ENCODE measurements at regions not wholly inside any gene's neighbourhood (a gene's known extent, or its start where the extent isn't known, plus 50 kb on each side); places are given as distances from the start of the nearest gene placed in this dataset.

- Mint-ChIP-seq H3K27me3 (no peaks in the 10 kb centered on the region), H3K4me1 (peaks cover 20% of the 10 kb centered on the region), H3K27ac (no peak overlapping the region), H3K9me3 (no peaks in the 10 kb centered on the region), H3K36me3 (ENCODE audit: low read depth) (peaks cover 12% of the 10 kb centered on the region), H3K4me3 (no peak overlapping the region)
- ChIA-PET CTCF (no interaction called here), POLR2A (no interaction called here)
- no peak for DNase-seq
These were observed 130.8 kb downstream of the C9orf152 start for GRCh38 chr9:110076894-110077725.

- Mint-ChIP-seq H3K27me3 (no peaks in the 10 kb centered on the region), H3K4me1 (peaks cover 23% of the 10 kb centered on the region), H3K27ac (no peak overlapping the region), H3K9me3 (no peaks in the 10 kb centered on the region), H3K4me3 (no peak overlapping the region), H3K36me3 (ENCODE audit: low read depth) (peaks cover 15% of the 10 kb centered on the region)
- ChIA-PET POLR2A (no interaction called here), CTCF (interaction anchor here (1.0 kb wide), 1 partner anchor 11 kb away, joined by 4 read pairs; no protein-coding TSS in a partner anchor)
- DNase-seq, result no peak
These were observed 130.0 kb downstream of the C9orf152 start for GRCh38 chr9:110077925-110078324.

GRCh38 chr9:110078604-110079003 lies 129.4 kb downstream of the C9orf152 start:
- Mint-ChIP-seq H3K27ac (no peak overlapping the region), H3K9me3 (no peaks in the 10 kb centered on the region), H3K4me3 (no peak overlapping the region), H3K4me1 (peaks cover 25% of the 10 kb centered on the region), H3K36me3 (ENCODE audit: low read depth) (peaks cover 15% of the 10 kb centered on the region), H3K27me3 (no peaks in the 10 kb centered on the region)
- ChIA-PET POLR2A (no interaction called here), CTCF (interaction anchor here (0.8 to 1.0 kb wide), 2 partner anchors 10 to 175 kb away, joined by 3 to 4 read pairs; no protein-coding TSS in a partner anchor)
- no peak for DNase-seq

DNA sequence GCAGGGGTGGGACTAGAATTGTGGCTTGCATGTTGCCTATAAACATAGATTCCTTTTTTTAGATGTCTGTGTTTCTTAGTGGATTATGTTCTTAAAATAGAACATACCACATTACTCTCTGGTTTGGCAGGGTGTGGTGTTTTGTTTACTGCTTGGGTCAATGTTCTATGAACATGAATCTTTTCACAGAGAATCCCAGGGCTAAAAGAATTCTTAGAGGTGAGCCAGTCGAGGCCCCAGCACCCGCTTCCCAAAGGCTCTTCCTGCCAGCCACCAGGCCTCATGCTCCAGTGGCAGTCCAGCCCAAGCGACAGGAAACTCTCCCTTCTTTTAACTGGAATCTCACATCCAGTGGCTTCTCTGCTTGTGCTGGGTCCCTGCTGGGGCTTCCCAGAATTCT lies 126.6 kb downstream of the C9orf152 start:
- Mint-ChIP-seq H3K4me3 (no peak overlapping the region), H3K4me1 (peaks cover 27% of the 10 kb centered on the region), H3K36me3 (ENCODE audit: low read depth) (peaks cover 8% of the 10 kb centered on the region), H3K27ac (no peak overlapping the region), H3K27me3 (no peaks in the 10 kb centered on the region), H3K9me3 (no peaks in the 10 kb centered on the region)
- CTCF ChIA-PET, result interaction anchor here (0.6 kb wide), 1 partner anchor 959 kb away, joined by 3 read pairs; no protein-coding TSS in a partner anchor
- DNase-seq, result no peak
- POLR2A ChIA-PET, result no interaction called here

GRCh38 chr9:110083866-110084265 lies 124.1 kb downstream of the C9orf152 start:
- H3K4me1 Mint-ChIP-seq, result peaks cover 42% of the 10 kb centered on the region
- H3K36me3 Mint-ChIP-seq (ENCODE audit: low read depth), result peaks cover 10% of the 10 kb centered on the region
- no peak overlapping the region for H3K4me3 Mint-ChIP-seq
- POLR2A ChIA-PET, result interaction anchor here (0.9 kb wide), 1 partner anchor 64 kb away, joined by 3 read pairs; no protein-coding TSS in a partner anchor
- H3K27ac Mint-ChIP-seq, result no peak overlapping the region
- CTCF ChIA-PET, result no interaction called here
- no peaks in the 10 kb centered on the region for H3K27me3 Mint-ChIP-seq
- H3K9me3 Mint-ChIP-seq, result no peaks in the 10 kb centered on the region
- no peak for DNase-seq

DNA sequence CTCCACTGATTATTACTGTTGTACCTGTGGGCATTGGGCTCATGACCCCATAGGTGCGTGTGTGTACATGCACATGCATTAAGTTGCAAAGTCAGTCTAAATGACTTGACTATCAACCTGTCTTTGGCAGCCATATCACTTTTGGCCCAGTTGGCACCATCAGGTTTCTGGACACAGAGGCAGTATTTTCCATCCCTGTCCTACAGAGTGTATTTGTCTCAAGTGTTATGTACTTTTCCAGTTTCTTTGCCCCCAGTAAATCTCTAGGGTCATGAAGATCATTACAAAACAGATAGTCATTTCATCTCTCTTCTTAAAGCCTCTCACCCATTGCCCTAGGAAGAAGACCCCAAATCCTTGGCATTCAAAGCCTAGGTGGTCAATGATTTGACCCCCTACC lies 121.4 kb downstream of the C9orf152 start:
- H3K36me3 Mint-ChIP-seq (ENCODE audit: low read depth), result peaks cover 13% of the 10 kb centered on the region
- H3K4me3 Mint-ChIP-seq, result no peak overlapping the region
- H3K4me1 Mint-ChIP-seq, result peaks cover 33% of the 10 kb centered on the region
- H3K27me3 Mint-ChIP-seq, result no peaks in the 10 kb centered on the region
- POLR2A ChIA-PET, result no interaction called here
- no peak overlapping the region for H3K27ac Mint-ChIP-seq
- no peak for DNase-seq
- CTCF ChIA-PET, result no interaction called here
- no peaks in the 10 kb centered on the region for H3K9me3 Mint-ChIP-seq

DNA sequence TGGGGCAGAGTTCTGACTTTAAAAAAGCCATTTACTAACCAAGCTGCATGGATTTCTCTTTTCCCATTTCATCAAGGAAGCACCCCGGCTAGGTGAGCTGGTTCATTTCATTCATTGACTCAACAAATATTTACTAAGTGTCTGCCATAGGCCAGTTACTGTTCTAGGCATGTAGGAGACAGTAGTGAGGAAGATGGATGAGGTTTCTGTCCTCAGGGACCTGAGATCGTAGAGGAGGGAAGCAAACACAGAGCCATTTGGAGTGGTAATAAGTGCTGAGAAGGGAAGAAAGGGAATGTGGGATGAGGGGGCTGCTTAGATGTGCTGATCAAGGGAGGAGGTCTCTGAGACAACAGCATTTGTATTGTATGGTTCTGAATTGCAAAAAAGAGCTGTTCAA lies 120.4 kb downstream of the C9orf152 start:
- H3K27ac Mint-ChIP-seq, result no peak overlapping the region
- no peak overlapping the region for H3K4me3 Mint-ChIP-seq
- peaks cover 25% of the 10 kb centered on the region for H3K4me1 Mint-ChIP-seq
- no peak for DNase-seq
- H3K36me3 Mint-ChIP-seq (ENCODE audit: low read depth), result peaks cover 6% of the 10 kb centered on the region
- POLR2A ChIA-PET, result interaction anchor here (1.2 kb wide), 1 partner anchor 61 kb away, joined by 4 read pairs; no protein-coding TSS in a partner anchor
- H3K9me3 Mint-ChIP-seq, result no peaks in the 10 kb centered on the region
- CTCF ChIA-PET, result interaction anchor here (0.9 kb wide), 1 partner anchor 18 kb away, joined by 3 read pairs; no protein-coding TSS in a partner anchor
- no peaks in the 10 kb centered on the region for H3K27me3 Mint-ChIP-seq

GRCh38 chr9:110088099-110088498 lies 119.9 kb downstream of the C9orf152 start:
- no peak for DNase-seq
- Mint-ChIP-seq H3K36me3 (ENCODE audit: low read depth) (peaks cover 6% of the 10 kb centered on the region), H3K4me1 (peaks cover 25% of the 10 kb centered on the region), H3K9me3 (no peaks in the 10 kb centered on the region), H3K4me3 (no peak overlapping the region), H3K27me3 (no peaks in the 10 kb centered on the region), H3K27ac (no peak overlapping the region)
- ChIA-PET CTCF (interaction anchor here (0.7 to 1.4 kb wide), 3 partner anchors 10 to 271 kb away, joined by 4 to 6 read pairs (median 5); no protein-coding TSS in a partner anchor), POLR2A (interaction anchor here (1.2 kb wide), 1 partner anchor 60 kb away, joined by 4 read pairs; no protein-coding TSS in a partner anchor)

DNA sequence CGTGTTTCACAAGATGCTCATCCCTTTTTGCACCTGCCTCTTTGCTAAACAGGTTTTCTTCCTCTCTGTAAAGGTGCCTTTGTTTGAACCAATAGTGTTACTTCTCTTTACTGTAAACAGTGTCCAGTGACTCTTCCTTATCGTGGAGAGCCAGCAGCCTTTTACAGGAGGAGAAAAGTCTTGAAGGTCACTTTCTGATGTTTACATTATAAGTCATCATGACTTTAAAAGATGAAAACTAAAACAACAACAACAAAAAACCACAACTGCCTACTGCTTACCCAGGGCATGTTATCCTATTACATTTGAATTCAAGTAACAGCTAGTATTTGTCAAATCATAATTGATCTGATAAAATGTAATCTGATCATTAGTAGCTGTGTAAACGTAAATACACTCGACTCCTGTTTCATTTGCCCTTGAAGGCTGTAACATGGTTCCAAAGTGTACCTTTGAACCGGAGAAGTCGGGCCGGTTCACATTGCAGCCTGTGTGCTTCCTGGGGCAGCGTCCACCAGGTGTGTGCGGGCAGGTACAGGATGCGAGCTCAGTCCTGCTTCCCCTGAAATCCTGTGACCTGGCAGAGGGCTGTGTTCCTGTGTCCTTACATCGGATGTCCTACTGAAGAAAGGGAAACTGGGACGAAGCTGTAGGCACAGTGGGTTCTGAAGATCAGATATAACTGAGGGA lies 118.1 kb downstream of the C9orf152 start:
- H3K9me3 Mint-ChIP-seq, result no peaks in the 10 kb centered on the region
- ChIA-PET CTCF (interaction anchor here (1.5 kb wide), 1 partner anchor 186 kb away, joined by 5 read pairs; no protein-coding TSS in a partner anchor), POLR2A (no interaction called here)
- H3K4me3 Mint-ChIP-seq, result no peak overlapping the region
- peaks cover 6% of the 10 kb centered on the region for H3K36me3 Mint-ChIP-seq (ENCODE audit: low read depth)
- DNase-seq, result no peak
- no peak overlapping the region for H3K27ac Mint-ChIP-seq
- peaks cover 21% of the 10 kb centered on the region for H3K4me1 Mint-ChIP-seq
- no peaks in the 10 kb centered on the region for H3K27me3 Mint-ChIP-seq

DNA sequence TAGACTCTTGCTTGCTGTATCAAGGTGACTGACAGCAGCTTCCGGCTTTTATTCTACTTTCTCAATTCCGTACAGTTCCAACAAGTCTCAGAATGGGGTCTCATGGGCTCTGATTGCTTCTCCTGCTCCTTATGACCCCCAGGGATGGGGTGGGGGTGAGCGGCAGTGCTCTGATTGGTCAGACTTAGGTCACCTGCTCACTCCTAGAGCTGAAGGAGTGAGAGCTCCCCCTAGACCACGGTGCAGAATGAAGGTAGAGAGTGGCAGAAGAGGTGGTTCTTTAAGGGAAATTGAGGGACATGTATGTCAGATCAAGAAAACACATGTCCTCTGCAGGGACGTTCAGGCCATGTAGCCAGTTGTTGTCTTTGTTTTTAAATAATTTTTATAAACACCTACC lies 115.2 kb downstream of the C9orf152 start:
- POLR2A ChIA-PET, result no interaction called here
- Mint-ChIP-seq H3K27ac (no peak overlapping the region), H3K36me3 (ENCODE audit: low read depth) (peaks cover 4% of the 10 kb centered on the region), H3K9me3 (no peaks in the 10 kb centered on the region), H3K27me3 (no peaks in the 10 kb centered on the region), H3K4me3 (no peak overlapping the region), H3K4me1 (peaks cover 10% of the 10 kb centered on the region)
- DNase-seq, result no peak
- CTCF ChIA-PET, result no interaction called here

DNA sequence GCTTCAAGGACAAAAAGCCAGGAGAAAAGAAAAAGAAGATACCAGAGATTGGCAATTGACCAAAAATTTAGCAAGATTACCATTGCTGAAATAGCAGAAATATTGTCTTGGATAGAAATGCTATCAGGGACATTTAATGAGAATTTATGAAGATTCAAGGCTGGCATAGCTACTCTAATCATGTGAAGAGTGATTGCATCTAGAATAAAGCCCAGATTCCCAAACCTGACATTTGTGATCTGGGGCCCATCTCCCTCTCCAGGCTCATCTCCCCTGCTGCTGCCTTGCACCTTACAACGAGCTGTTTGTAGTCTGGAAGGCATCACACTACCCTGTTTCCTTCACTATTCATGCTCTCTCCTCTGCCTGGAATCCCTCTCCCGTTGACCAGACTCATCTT lies 114.5 kb downstream of the C9orf152 start:
- H3K27ac Mint-ChIP-seq, result no peak overlapping the region
- no peak for DNase-seq
- ChIA-PET POLR2A (no interaction called here), CTCF (no interaction called here)
- H3K27me3 Mint-ChIP-seq, result no peaks in the 10 kb centered on the region
- no peak overlapping the region for H3K4me3 Mint-ChIP-seq
- peaks cover 4% of the 10 kb centered on the region for H3K36me3 Mint-ChIP-seq (ENCODE audit: low read depth)
- peaks cover 6% of the 10 kb centered on the region for H3K4me1 Mint-ChIP-seq
- no peaks in the 10 kb centered on the region for H3K9me3 Mint-ChIP-seq

GRCh38 chr9:110093871-110094270 lies 114.1 kb downstream of the C9orf152 start:
- ChIA-PET CTCF (no interaction called here), POLR2A (no interaction called here)
- Mint-ChIP-seq H3K27ac (no peak overlapping the region), H3K4me3 (no peak overlapping the region), H3K4me1 (peaks cover 6% of the 10 kb centered on the region), H3K9me3 (no peaks in the 10 kb centered on the region), H3K36me3 (ENCODE audit: low read depth) (peaks cover 8% of the 10 kb centered on the region), H3K27me3 (no peaks in the 10 kb centered on the region)
- no peak for DNase-seq

DNA sequence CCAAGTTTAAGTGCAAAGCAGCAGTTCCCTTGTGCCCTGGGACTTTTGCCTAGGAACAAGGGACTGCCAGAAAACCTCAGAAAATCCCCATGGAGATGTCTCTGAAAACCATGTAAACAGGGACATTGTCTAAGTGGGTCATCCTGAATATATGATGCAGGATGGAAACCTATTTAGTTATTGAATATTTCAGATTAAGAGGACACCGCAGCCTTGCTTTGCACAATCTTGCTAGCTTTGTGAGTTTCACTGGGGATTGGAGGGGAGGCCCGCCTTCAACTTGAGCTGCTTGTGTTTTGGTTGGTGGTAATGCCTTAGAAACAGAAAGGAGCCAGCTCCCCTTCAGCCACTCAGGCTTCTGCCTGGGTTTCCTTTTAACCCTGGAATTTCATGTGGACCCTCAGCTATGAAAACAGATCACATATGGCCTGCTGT lies 112.8 kb downstream of the C9orf152 start:
- Mint-ChIP-seq H3K9me3 (no peaks in the 10 kb centered on the region), H3K4me1 (peaks cover 3% of the 10 kb centered on the region), H3K4me3 (no peak overlapping the region), H3K27ac (no peak overlapping the region), H3K27me3 (no peaks in the 10 kb centered on the region), H3K36me3 (ENCODE audit: low read depth) (peaks cover 8% of the 10 kb centered on the region)
- POLR2A ChIA-PET, result no interaction called here
- DNase-seq, result no peak
- CTCF ChIA-PET, result no interaction called here
